HEK293T (cell line): ENCODE measurements at regions not wholly inside any gene's neighbourhood (a gene's known extent, or its start where the extent isn't known, plus 50 kb on each side); places are given as distances from the start of the nearest gene placed in this dataset.

ENCODE experiments used
- ARNT ChIP-seq: fragments of 450-650 bp; IDR thresholded peaks from 2 replicates; pipeline ENCODE4 v1.6.1; 2017; ENCODE audit warnings: mild to moderate bottlenecking
- BHLHE40 ChIP-seq: fragments of 450-650 bp; IDR thresholded peaks from 2 replicates; pipeline ENCODE4 v1.6.1; 2016; ENCODE audit warnings: mild to moderate bottlenecking, moderate library complexity, borderline replicate concordance
- FOXK2 ChIP-seq: fragments of 450-650 bp; IDR thresholded peaks from 2 replicates; pipeline ENCODE4 v1.6.1; 2016; ENCODE audit warnings: mild to moderate bottlenecking
- HDGF ChIP-seq: fragments of 450-650 bp; IDR thresholded peaks from 2 replicates; pipeline ENCODE4 v1.6.1; 2017; ENCODE audit warnings: antibody characterized with exemption, borderline replicate concordance
- SP1 ChIP-seq: fragments of 450-650 bp; IDR thresholded peaks from 2 replicates; pipeline ENCODE4 v1.6.1; 2017
- SUZ12 ChIP-seq: fragments of 450-650 bp; IDR thresholded peaks from 2 replicates; pipeline ENCODE4 v1.6.1; 2016; ENCODE audit warnings: mild to moderate bottlenecking

GRCh38 chr1:173107696-173108095 lies 57.0 kb upstream of the TNFSF18 start:
- no peak for TF ChIP-seq HDGF
- TF ChIP-seq ARNT = no peak
- TF ChIP-seq BHLHE40 = no peak
- TF ChIP-seq FOXK2 = no peak
- TF ChIP-seq SP1 = no peak
- TF ChIP-seq SUZ12 = no peak
